Ovary (tissue), 7 donors: ENCODE measurements at regions not wholly inside any gene's neighbourhood (a gene's known extent, or its start where the extent isn't known, plus 50 kb on each side); places are given as distances from the start of the nearest gene placed in this dataset.
"Not testable (repeated sequence)": the region's sequence is repeated elsewhere in the genome, so short reads cannot be mapped to it uniquely, and the experiment has no call there.

Source experiments
- DNase-seq, 5 donors: peaks; one replicate each; pipeline ENCODE4 v3.0.0-alpha.2; 2019 to 2020
- H3K27ac ChIP-seq, 2 donors: fragments of 200-600 bp; one replicate each; pipeline versions ENCODE4 v1.5.1 to v1.8.0; 2019 to 2022
- H3K27me3 ChIP-seq: fragments of 200-600 bp; one replicate; pipeline ENCODE4 v1.8.0; 2022
- H3K36me3 ChIP-seq: fragments of 200-600 bp; sonication (generic); one replicate; pipeline ENCODE4 v1.5.1; 2019
- H3K4me1 ChIP-seq: one replicate; pipeline ENCODE4 v1.8.1; 2013; ENCODE audit warnings: mild to moderate bottlenecking, moderate library complexity; ENCODE audit not compliant: insufficient read depth
- H3K4me3 ChIP-seq: fragments of 200-600 bp; sonication (generic); one replicate; pipeline ENCODE4 v1.5.1; 2017
- H3K9me3 ChIP-seq, 2 donors: fragments of 200-600 bp in 1 of 2; sonication (generic) in 1 of 2; one replicate each; pipeline versions ENCODE4 v1.5.1 to v1.8.1; 2013 to 2019; ENCODE audit warnings: mild to moderate bottlenecking in 1 of 2, moderate library complexity in 1 of 2
- EP300 ChIP-seq: sonication (generic); formaldehyde crosslinking; IDR thresholded peaks from one replicate; pipeline ENCODE4 v1.6.1; 2017; ENCODE audit warnings: antibody characterized with exemption
- POLR2A ChIP-seq: fragments of 450-650 bp; IDR thresholded peaks from one replicate; pipeline ENCODE4 v1.6.1; 2017; ENCODE audit warnings: antibody characterized with exemption, mild to moderate bottlenecking, moderate library complexity
- WGBS, 3 donors: extraction: QIAGEN DNeasy Blood & Tissue Kit in 1 of 3; methylation state at CpG; one replicate each; pipeline versions ENCODE4 v1.1.5 to v1.1.7; 2013 to 2017; 5-methylcytosine and 5-hydroxymethylcytosine counted together
- intact Hi-C, 4 donors: fragments of 100-400 bp; cut with DNase I; formaldehyde crosslinking; loops; one replicate each; pipeline versions ENCODE4 v1.11.0 to v1.15.1; 2022 to 2023
- TF ChIP-seq, protein P1 (sequence below), 3 donors: fragments of 450-650 bp in 2 of 3; fragments of 200-600 bp in 1 of 3; IDR thresholded peaks; one replicate each; pipeline versions ENCODE4 v1.5.1 to v1.8.0; 2016 to 2022; ENCODE audit warnings: antibody characterized with exemption in 3 of 3, mild to moderate bottlenecking in 1 of 3
- donor health status: DM: no; HTN: no; CAD: no; lungs with moderate emphysema.
- donor health status: DM: no; HTN: no; CAD: no.
- donor health status: Bipolar disorder and iron deficiency.
- donor health status: DM: no; HTN: no; CAD: no.
- donor health status: DM: yes; HTN: yes; CAD: no.

DNA sequence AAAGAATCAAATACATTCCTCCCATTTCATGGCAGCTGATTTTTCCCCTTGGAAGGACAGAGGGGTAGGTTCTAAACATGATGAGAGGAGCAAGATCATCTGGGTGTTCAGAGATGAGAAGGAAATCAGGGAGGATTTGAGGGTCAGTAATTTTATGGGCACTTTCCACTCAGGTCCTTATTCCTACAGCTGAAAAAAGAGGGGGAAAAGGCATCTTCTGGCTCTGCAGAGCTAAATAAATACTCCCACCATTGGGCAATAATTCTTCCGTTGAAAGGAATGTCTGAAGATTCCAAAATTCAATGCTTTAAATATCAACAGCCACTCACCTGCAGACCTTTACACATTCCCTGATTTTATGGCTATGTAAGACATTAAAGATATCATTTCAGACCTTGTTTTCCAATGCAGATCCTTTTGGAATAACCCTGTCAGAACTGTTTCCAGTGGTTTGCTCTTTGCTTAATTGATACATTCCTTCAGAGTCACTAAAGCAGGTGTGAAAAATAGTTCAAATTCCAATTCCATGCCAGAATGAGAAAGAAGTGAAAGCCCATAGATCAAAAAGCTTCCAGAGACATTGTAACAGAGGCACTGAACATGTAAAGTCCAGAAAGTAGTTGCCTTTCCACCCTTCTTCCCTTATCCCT, 233.3 kb upstream of the KRR1 start:
- DNase-seq = no peak
- TF ChIP-seq EP300 (no peak), POLR2A (no peak)
- TF ChIP-seq, protein P1, sequence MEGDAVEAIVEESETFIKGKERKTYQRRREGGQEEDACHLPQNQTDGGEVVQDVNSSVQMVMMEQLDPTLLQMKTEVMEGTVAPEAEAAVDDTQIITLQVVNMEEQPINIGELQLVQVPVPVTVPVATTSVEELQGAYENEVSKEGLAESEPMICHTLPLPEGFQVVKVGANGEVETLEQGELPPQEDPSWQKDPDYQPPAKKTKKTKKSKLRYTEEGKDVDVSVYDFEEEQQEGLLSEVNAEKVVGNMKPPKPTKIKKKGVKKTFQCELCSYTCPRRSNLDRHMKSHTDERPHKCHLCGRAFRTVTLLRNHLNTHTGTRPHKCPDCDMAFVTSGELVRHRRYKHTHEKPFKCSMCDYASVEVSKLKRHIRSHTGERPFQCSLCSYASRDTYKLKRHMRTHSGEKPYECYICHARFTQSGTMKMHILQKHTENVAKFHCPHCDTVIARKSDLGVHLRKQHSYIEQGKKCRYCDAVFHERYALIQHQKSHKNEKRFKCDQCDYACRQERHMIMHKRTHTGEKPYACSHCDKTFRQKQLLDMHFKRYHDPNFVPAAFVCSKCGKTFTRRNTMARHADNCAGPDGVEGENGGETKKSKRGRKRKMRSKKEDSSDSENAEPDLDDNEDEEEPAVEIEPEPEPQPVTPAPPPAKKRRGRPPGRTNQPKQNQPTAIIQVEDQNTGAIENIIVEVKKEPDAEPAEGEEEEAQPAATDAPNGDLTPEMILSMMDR (IDR thresholded peaks at IDR 0.05) = no peak
- no peak overlapping the region for H3K4me3 ChIP-seq
- H3K4me1 ChIP-seq = no peaks in the 10 kb centered on the region
- H3K36me3 ChIP-seq = no peaks in the 10 kb centered on the region
- WGBS, 3 donors = 38 to 46% (median 43%) methylated on average over 1 of the region's 1 CpG
- no peaks in the 10 kb centered on the region for H3K27me3 ChIP-seq
- intact Hi-C loops = no loop called here
- H3K9me3 ChIP-seq = no peaks in the 10 kb centered on the region
- H3K27ac ChIP-seq = no peak overlapping the region

GRCh38 chr12:75742961-75743360, 231.6 kb upstream of the KRR1 start:
- 69 to 95% (median 78%) methylated on average over 1 of the region's 1 CpG for WGBS, 3 donors
- no peaks in the 10 kb centered on the region for H3K27me3 ChIP-seq
- intact Hi-C loops = no loop called here
- H3K36me3 ChIP-seq = no peaks in the 10 kb centered on the region
- no peaks in the 10 kb centered on the region for H3K4me1 ChIP-seq
- H3K27ac ChIP-seq = no peak overlapping the region
- no peak overlapping the region for H3K4me3 ChIP-seq
- DNase-seq = no peak
- TF ChIP-seq POLR2A = no peak
- no peak for TF ChIP-seq EP300
- TF ChIP-seq, protein P1 (IDR thresholded peaks at IDR 0.05) = no peak
- no peaks in the 10 kb centered on the region for H3K9me3 ChIP-seq

- Histone ChIP-seq H3K36me3 (no peaks in the 10 kb centered on the region), H3K27me3 (no peaks in the 10 kb centered on the region), H3K4me3 (no peak overlapping the region), H3K27ac (no peak overlapping the region), H3K9me3 (no peaks in the 10 kb centered on the region), H3K4me1 (no peaks in the 10 kb centered on the region)
- intact Hi-C loops = no loop called here
- no peak for DNase-seq
- WGBS, 3 donors = 86 to 98% (median 98%) methylated on average over 4 of the region's 4 CpGs
- TF ChIP-seq EP300 = no peak
- no peak for TF ChIP-seq POLR2A
- TF ChIP-seq, protein P1 (IDR thresholded peaks at IDR 0.05) = no peak
Measured at GRCh38 chr12:75742048-75742447, 230.6 kb upstream of the KRR1 start.

DNA sequence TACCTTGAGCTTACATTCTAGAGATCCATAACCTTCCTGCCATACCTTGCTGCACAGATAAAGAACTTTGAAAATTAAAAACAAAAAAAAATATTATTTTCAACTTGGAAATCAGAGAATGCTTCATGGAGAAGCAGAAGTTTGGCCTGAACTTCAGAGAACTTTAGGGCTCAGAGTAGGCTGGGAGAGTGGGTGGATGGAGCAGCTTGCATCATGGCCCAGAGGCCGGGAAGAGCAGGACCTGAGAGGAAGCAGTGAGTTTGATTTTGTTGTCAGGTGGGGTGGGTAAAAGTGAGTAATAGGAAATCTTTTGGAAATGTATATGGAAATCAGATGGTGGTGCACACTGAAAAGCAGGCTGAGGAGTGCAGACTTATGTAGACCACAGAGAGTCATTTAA, 228.5 kb upstream of the KRR1 start:
- H3K4me3 ChIP-seq = no peak overlapping the region

GRCh38 chr12:75739098-75739497, 227.7 kb upstream of the KRR1 start:
- H3K4me3 ChIP-seq, DNase-seq, H3K27ac ChIP-seq, H3K4me1 ChIP-seq, intact Hi-C loops, H3K27me3 ChIP-seq, H3K9me3 ChIP-seq, H3K36me3 ChIP-seq: not testable (repeated sequence)
- 97 to 99% (median 98%) methylated on average over 2 of the region's 2 CpGs for WGBS, 3 donors

More for the DNA sequence above, 228.5 kb upstream of the KRR1 start:
- 75 to 92% (median 88%) methylated on average over 1 of the region's 1 CpG for WGBS, 3 donors
- H3K36me3 ChIP-seq = no peaks in the 10 kb centered on the region
- no peaks in the 10 kb centered on the region for H3K4me1 ChIP-seq
- no peaks in the 10 kb centered on the region for H3K27me3 ChIP-seq
- DNase-seq = no peak
- no peak for TF ChIP-seq EP300
- TF ChIP-seq, protein P1 (IDR thresholded peaks at IDR 0.05) = no peak
- no peak for TF ChIP-seq POLR2A
- no peak overlapping the region for H3K27ac ChIP-seq
- intact Hi-C loops = no loop called here
- no peaks in the 10 kb centered on the region for H3K9me3 ChIP-seq
